OCI-LY7 (cell line): ENCODE measurements at regions not wholly inside any gene's neighbourhood (a gene's known extent, or its start where the extent isn't known, plus 50 kb on each side); places are given as distances from the start of the nearest gene placed in this dataset.

Experiments used
- EZH2phosphoT487 ChIP-seq: fragments of 200-600 bp; sonication (generic); IDR thresholded peaks from 2 replicates; pipeline ENCODE4 v1.6.1; 2018; ENCODE audit warnings: low read depth, borderline replicate concordance, mild to moderate bottlenecking, mixed run types, antibody characterized with exemption, low read length, moderate library complexity, mixed read lengths
- TF ChIP-seq, protein P1 (sequence below): fragments of 200-600 bp; sonication (generic); conservative IDR thresholded peaks from 2 replicates; pipeline ENCODE4 v1.5.1; 2014; ENCODE audit warnings: mild to moderate bottlenecking, antibody characterized with exemption, low read length, moderate library complexity, mixed read lengths

DNA sequence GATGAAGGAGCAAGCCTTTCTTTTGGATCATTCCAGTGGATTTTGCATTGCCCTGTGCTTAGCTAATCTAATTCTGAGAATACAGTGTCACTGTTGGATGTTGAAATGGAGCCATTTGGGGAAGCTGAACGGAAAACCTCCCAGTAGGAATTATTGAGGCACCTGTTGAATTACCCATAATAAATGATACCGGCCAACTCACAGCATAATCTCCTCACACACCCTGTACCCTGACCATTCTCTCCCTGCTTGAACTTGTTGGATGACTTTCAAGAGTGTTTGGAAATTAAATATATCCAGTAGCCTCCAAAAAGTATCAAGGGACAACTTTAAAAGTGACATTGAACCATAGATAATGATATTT is 171.4 kb upstream of the HES1 start:
- TF ChIP-seq, protein P1, sequence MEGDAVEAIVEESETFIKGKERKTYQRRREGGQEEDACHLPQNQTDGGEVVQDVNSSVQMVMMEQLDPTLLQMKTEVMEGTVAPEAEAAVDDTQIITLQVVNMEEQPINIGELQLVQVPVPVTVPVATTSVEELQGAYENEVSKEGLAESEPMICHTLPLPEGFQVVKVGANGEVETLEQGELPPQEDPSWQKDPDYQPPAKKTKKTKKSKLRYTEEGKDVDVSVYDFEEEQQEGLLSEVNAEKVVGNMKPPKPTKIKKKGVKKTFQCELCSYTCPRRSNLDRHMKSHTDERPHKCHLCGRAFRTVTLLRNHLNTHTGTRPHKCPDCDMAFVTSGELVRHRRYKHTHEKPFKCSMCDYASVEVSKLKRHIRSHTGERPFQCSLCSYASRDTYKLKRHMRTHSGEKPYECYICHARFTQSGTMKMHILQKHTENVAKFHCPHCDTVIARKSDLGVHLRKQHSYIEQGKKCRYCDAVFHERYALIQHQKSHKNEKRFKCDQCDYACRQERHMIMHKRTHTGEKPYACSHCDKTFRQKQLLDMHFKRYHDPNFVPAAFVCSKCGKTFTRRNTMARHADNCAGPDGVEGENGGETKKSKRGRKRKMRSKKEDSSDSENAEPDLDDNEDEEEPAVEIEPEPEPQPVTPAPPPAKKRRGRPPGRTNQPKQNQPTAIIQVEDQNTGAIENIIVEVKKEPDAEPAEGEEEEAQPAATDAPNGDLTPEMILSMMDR, result no peak
- no peak for TF ChIP-seq EZH2phosphoT487
